ENCODE measurements at regions not wholly inside any gene's neighbourhood (a gene's known extent, or its start where the extent isn't known, plus 50 kb on each side); places are given as distances from the start of the nearest gene placed in this dataset.

DNA sequence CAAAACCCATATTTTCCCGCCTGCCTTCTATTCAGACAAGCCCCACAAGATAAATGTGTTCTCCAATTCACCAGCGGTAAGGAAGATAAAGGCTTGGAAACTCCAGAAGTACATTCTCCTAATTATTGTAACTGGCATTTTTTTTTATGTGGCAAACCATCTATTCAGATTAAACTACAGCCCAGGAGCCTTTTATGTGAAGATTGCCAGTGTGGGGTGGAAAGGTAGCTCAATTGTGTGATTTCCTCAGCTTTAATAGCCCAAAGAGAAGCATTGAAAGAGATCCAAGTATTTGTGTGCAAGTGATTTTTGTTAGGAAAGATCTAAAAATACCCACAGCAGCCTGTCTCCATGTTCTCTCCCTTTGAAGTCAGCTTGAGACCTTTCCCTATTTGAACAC lies 451.4 kb upstream of the CCL2 start:
- TF ChIP-seq, protein P1, sequence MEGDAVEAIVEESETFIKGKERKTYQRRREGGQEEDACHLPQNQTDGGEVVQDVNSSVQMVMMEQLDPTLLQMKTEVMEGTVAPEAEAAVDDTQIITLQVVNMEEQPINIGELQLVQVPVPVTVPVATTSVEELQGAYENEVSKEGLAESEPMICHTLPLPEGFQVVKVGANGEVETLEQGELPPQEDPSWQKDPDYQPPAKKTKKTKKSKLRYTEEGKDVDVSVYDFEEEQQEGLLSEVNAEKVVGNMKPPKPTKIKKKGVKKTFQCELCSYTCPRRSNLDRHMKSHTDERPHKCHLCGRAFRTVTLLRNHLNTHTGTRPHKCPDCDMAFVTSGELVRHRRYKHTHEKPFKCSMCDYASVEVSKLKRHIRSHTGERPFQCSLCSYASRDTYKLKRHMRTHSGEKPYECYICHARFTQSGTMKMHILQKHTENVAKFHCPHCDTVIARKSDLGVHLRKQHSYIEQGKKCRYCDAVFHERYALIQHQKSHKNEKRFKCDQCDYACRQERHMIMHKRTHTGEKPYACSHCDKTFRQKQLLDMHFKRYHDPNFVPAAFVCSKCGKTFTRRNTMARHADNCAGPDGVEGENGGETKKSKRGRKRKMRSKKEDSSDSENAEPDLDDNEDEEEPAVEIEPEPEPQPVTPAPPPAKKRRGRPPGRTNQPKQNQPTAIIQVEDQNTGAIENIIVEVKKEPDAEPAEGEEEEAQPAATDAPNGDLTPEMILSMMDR (IDR thresholded peaks at IDR 0.05): no peak
- TF ChIP-seq POLR2A (IDR thresholded peaks at IDR 0.05): no peak
